HFFc6 (cell line): ENCODE measurements at regions not wholly inside any gene's neighbourhood (a gene's known extent, or its start where the extent isn't known, plus 50 kb on each side); places are given as distances from the start of the nearest gene placed in this dataset.
"Not testable (repeated sequence)": the region's sequence is repeated elsewhere in the genome, so short reads cannot be mapped to it uniquely, and the experiment has no call there.

Experiments used
- DNase-seq: peaks from one replicate; pipeline ENCODE4 v3.0.0-alpha.2; 2018
- H3K27ac Mint-ChIP-seq: 2 replicates; pipeline ENCODE4 v1.8.0; 2020; ENCODE audit warnings: mild to moderate bottlenecking, mixed read lengths
- H3K27me3 Mint-ChIP-seq: 2 replicates; pipeline ENCODE4 v1.8.0; 2021; ENCODE audit warnings: mild to moderate bottlenecking, moderate library complexity, mixed read lengths; ENCODE audit not compliant: insufficient read depth
- H3K36me3 Mint-ChIP-seq: 2 replicates; pipeline ENCODE4 v1.8.0; 2021; ENCODE audit warnings: low read depth, mixed read lengths
- H3K4me1 Mint-ChIP-seq: 2 replicates; pipeline ENCODE4 v1.8.0; 2020; ENCODE audit warnings: low read depth, mixed read lengths
- H3K4me3 Mint-ChIP-seq: 2 replicates; pipeline ENCODE4 v1.8.0; 2020; ENCODE audit warnings: mild to moderate bottlenecking, moderate library complexity, mixed read lengths
- H3K9me3 Mint-ChIP-seq: 2 replicates; pipeline ENCODE4 v1.8.0; 2020; ENCODE audit warnings: mild to moderate bottlenecking, mixed read lengths
- TF ChIP-seq, protein P1 (sequence below): fragments of 200-600 bp; sonication (generic); IDR thresholded peaks from 2 replicates; pipeline ENCODE4 v1.5.0; 2021; ENCODE audit warnings: antibody characterized with exemption, mild to moderate bottlenecking

DNA sequence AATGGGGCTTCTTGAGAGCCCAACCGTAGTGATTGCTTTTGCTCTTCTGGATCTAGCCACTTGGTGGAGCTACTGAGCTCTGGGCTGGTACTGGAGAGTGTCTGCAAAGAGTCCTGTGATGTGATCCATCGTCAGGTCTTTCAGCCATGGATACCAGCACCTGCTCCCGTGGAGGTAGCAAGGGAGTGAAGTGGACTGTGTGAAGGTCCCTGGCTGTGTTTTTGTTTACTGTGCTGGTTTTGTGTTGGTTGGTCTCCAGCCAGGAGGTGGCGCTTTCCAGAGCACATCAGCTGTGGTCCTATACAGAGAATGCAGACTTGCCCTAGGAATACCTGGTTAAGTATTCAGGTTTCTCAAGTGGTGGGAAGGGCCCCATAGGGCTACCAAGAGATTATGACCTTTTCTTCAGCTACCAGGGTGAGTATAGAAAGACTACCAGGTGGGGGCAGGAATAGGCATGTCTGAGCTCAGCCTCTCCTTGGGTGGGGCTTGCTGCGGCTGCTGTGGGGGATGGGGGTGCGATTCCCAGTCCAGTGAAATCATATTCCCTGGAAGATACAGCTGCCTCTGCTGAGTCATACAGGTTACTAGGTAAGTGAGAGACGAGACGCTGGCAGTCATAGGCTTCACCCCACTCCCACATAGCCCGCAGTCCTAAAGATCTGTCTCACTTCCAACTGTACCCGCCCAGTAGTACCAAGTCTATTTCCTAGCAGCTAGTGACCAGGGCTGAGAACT, 733.7 kb downstream of the ZNF385D start:
- Mint-ChIP-seq H3K27ac (no peak overlapping the region), H3K9me3 (peaks cover 27% of the 10 kb centered on the region), H3K4me1 (peaks cover 44% of the 10 kb centered on the region), H3K4me3 (no peak overlapping the region), H3K36me3 (peaks cover 23% of the 10 kb centered on the region), H3K27me3 (no peaks in the 10 kb centered on the region)
- TF ChIP-seq, protein P1, sequence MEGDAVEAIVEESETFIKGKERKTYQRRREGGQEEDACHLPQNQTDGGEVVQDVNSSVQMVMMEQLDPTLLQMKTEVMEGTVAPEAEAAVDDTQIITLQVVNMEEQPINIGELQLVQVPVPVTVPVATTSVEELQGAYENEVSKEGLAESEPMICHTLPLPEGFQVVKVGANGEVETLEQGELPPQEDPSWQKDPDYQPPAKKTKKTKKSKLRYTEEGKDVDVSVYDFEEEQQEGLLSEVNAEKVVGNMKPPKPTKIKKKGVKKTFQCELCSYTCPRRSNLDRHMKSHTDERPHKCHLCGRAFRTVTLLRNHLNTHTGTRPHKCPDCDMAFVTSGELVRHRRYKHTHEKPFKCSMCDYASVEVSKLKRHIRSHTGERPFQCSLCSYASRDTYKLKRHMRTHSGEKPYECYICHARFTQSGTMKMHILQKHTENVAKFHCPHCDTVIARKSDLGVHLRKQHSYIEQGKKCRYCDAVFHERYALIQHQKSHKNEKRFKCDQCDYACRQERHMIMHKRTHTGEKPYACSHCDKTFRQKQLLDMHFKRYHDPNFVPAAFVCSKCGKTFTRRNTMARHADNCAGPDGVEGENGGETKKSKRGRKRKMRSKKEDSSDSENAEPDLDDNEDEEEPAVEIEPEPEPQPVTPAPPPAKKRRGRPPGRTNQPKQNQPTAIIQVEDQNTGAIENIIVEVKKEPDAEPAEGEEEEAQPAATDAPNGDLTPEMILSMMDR: peak; percentile 61
- DNase-seq: no peak

DNA sequence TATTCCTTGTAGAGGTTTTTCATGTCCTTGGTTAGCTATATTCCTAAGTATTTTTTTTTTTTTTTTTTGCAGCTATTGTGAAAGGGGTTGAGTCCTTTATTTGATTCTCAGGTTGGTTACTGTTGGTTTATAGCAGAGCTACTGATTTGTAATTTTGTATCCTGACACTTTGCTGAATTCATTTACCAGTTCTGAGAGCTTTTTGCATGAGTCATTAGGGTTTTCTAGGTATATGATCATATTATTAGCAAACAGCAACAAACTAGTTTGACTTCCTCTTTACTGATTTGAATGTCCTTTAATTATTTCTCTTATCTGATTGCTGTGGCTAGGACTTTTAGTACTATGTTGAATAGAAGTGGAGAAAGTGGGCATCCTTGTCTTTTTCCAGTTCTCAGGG, 737.4 kb downstream of the ZNF385D start:
- Mint-ChIP-seq H3K27ac (no peak overlapping the region), H3K4me1 (peaks cover 13% of the 10 kb centered on the region), H3K4me3 (no peak overlapping the region), H3K36me3 (peaks cover 23% of the 10 kb centered on the region), H3K27me3 (no peaks in the 10 kb centered on the region), H3K9me3 (peaks cover 27% of the 10 kb centered on the region)
- TF ChIP-seq, protein P1: no peak
- DNase-seq: no peak

GRCh38 chr3:20999661-21000060, 751.3 kb downstream of the ZNF385D start:
- no peak overlapping the region for H3K4me3 Mint-ChIP-seq
- H3K36me3 Mint-ChIP-seq: no peaks in the 10 kb centered on the region
- TF ChIP-seq, protein P1: no peak
- no peaks in the 10 kb centered on the region for H3K9me3 Mint-ChIP-seq
- DNase-seq: no peak
- H3K27me3 Mint-ChIP-seq: no peaks in the 10 kb centered on the region
- no peak overlapping the region for H3K27ac Mint-ChIP-seq
- no peaks in the 10 kb centered on the region for H3K4me1 Mint-ChIP-seq

DNA sequence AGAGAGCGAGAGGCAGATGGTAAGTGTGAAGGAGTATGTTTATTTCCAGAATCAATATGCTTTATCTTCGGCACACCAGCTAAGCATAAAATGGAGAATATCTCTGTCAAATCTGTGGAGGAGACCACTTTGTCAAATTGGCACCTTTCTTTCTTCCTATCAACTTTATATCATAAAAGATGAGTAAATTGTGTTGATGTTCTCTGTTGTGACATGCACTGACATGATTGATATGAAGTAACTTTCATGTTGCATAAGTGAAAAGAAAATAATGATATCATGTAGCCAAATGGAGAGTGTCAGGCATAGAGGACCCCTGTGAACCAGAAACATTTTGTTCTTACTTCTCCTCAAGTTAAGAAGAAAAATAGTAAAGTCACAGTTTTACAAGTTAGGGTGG, 753.8 kb downstream of the ZNF385D start:
- Mint-ChIP-seq H3K9me3 (no peaks in the 10 kb centered on the region), H3K36me3 (no peaks in the 10 kb centered on the region), H3K27me3 (no peaks in the 10 kb centered on the region), H3K27ac (no peak overlapping the region), H3K4me1 (no peaks in the 10 kb centered on the region), H3K4me3 (no peak overlapping the region)
- TF ChIP-seq, protein P1: no peak
- DNase-seq: no peak

DNA sequence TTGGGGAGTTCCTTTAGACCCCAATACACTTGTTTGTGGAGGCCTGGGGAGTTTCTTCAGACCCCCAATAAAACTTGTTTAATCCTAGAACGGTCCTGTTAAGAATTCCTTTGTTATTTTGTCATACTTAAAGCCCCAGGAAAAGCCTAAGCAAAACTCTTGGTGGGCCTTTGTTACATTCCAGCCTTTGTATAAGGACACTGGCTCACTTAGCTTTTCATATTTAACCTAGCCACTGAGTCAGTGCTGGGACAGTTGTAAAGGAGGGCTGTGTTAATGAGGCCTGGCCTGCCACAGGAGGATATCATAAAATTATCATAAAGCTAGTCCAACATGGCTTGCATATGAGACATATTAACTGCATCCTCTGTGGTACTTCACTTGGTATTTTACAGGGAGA, 760.1 kb downstream of the ZNF385D start:
- Mint-ChIP-seq H3K9me3 (no peaks in the 10 kb centered on the region), H3K4me3 (no peak overlapping the region), H3K36me3 (no peaks in the 10 kb centered on the region), H3K27ac (no peak overlapping the region), H3K27me3 (no peaks in the 10 kb centered on the region), H3K4me1 (no peaks in the 10 kb centered on the region; the same call in 1 of the 2 replicates)
- no peak for DNase-seq
- TF ChIP-seq, protein P1: no peak

DNA sequence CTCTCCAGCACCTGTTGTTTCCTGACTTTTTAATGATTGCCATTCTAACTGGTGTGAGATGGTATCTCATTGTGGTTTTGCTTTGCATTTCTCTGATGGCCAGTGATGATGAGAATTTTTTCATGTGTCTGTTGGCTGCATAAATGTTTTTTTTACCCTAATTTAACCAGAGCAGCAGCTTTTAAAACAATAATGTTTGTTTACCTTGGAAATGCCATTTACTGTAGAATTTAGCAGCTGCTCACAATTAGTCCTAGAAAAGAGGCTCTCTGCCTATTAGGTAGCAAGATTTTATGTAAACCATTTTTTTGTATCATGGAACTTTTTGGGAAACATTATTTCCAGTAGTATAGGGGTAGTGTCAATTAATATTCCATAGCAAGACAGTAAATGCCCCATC, 761.4 kb downstream of the ZNF385D start:
- not testable (repeated sequence) for H3K4me1 Mint-ChIP-seq, H3K9me3 Mint-ChIP-seq, H3K36me3 Mint-ChIP-seq, H3K27ac Mint-ChIP-seq, H3K4me3 Mint-ChIP-seq, H3K27me3 Mint-ChIP-seq
- peak; percentile 3 for DNase-seq
